Fibroblast of lung (primary cell): ENCODE measurements at regions not wholly inside any gene's neighbourhood (a gene's known extent, or its start where the extent isn't known, plus 50 kb on each side); places are given as distances from the start of the nearest gene placed in this dataset.

Experiments used
- CTCF ChIP-seq, 2 donors: IDR thresholded peaks in 1 of 2; conservative IDR thresholded peaks in 1 of 2; 1 replicate in 1 of 2; 2 replicates in 1 of 2; pipeline ENCODE4 v1.5.1; 2011 to 2012; ENCODE audit warnings: low read length in 2 of 2, control low read depth in 1 of 2, inconsistent platforms in 1 of 2, low read depth in 1 of 2, mild to moderate bottlenecking in 1 of 2
- EZH2 ChIP-seq: IDR thresholded peaks from 2 replicates; pipeline ENCODE4 v1.5.1; 2012; ENCODE audit warnings: low read length, control low read depth, mild to moderate bottlenecking; ENCODE audit errors: missing control alignments

- no peak for TF ChIP-seq CTCF (conservative IDR thresholded peaks at IDR 0.05 in 1 of 2, IDR thresholded peaks at IDR 0.05 in 1 of 2; ENCODE audit: low read depth in 1 of 2, low read length in 2 of 2)
- TF ChIP-seq EZH2: no peak
These were observed 216.8 kb upstream of the PACRGL start for GRCh38 chr4:20483416-20483815.
